CD4-positive, CD25-positive, alpha-beta regulatory T cell (primary cell): ENCODE measurements at regions not wholly inside any gene's neighbourhood (a gene's known extent, or its start where the extent isn't known, plus 50 kb on each side); places are given as distances from the start of the nearest gene placed in this dataset.

Experiments used
- ATAC-seq, 2 donors: fragments of 150-1000 bp; cut with Tn5 transposase; one replicate each; pipeline ENCODE4 v1.10.0; 2021; ENCODE audit warnings: low read depth in 2 of 2, moderate number of reproducible peaks in 2 of 2, moderate library complexity in 1 of 2
- DNase-seq, 3 donors: peaks; one replicate each; pipeline versions ENCODE4 v3.0.0 to v3.0.0-alpha.2; 2012 to 2022; ENCODE audit warnings: mixed read lengths in 1 of 3
- H3K27ac ChIP-seq: one replicate; pipeline ENCODE4 v1.7.0; 2013; ENCODE audit warnings: mild to moderate bottlenecking, low read length; ENCODE audit not compliant: insufficient read depth, poor library complexity, severe bottlenecking
- H3K27me3 ChIP-seq: one replicate; pipeline ENCODE4 v1.7.0; 2013; ENCODE audit warnings: low read length; ENCODE audit not compliant: control insufficient read depth, insufficient read depth
- H3K36me3 ChIP-seq: one replicate; pipeline ENCODE4 v1.7.0; 2013; ENCODE audit warnings: mild to moderate bottlenecking, low read length, moderate library complexity; ENCODE audit not compliant: control insufficient read depth, insufficient read depth
- H3K4me1 ChIP-seq: 2 replicates; pipeline ENCODE4 v1.7.0; 2013; ENCODE audit warnings: mild to moderate bottlenecking, low read length; ENCODE audit not compliant: insufficient read depth, control insufficient read depth, poor library complexity, severe bottlenecking
- H3K4me3 ChIP-seq: one replicate; pipeline ENCODE4 v1.7.0; 2013; ENCODE audit warnings: low read depth, mild to moderate bottlenecking, low read length, moderate library complexity
- H3K9me3 ChIP-seq, 2 experiments: 1 replicate in 1 of 2; 2 replicates in 1 of 2; pipeline ENCODE4 v1.7.0; 2013; ENCODE audit warnings: low read length in 2 of 2, mild to moderate bottlenecking in 1 of 2, moderate library complexity in 1 of 2; ENCODE audit not compliant: control insufficient read depth in 2 of 2
- H3K27ac Mint-ChIP-seq, 3 donors: one replicate each; pipeline ENCODE4 v1.8.0; 2020 to 2022; ENCODE audit warnings: mild to moderate bottlenecking in 3 of 3, mixed read lengths in 3 of 3, moderate library complexity in 2 of 3
- H3K27me3 Mint-ChIP-seq: one replicate; pipeline ENCODE4 v1.8.0; 2022; ENCODE audit warnings: mild to moderate bottlenecking, mixed read lengths
- H3K36me3 Mint-ChIP-seq: one replicate; pipeline ENCODE4 v1.8.0; 2020; ENCODE audit warnings: mixed read lengths
- H3K4me1 Mint-ChIP-seq, 4 donors: one replicate each; pipeline ENCODE4 v1.8.0; 2020 to 2022; ENCODE audit warnings: mixed read lengths in 4 of 4, mild to moderate bottlenecking in 1 of 4
- H3K4me3 Mint-ChIP-seq, 4 donors: one replicate each; pipeline ENCODE4 v1.8.0; 2020 to 2022; ENCODE audit warnings: mild to moderate bottlenecking in 4 of 4, mixed read lengths in 4 of 4, moderate library complexity in 3 of 4
- H3K9me3 Mint-ChIP-seq, 7 donors: one replicate each; pipeline ENCODE4 v1.8.0; 2020 to 2022; ENCODE audit warnings: mixed read lengths in 7 of 7, mild to moderate bottlenecking in 3 of 7, moderate library complexity in 2 of 7

DNA sequence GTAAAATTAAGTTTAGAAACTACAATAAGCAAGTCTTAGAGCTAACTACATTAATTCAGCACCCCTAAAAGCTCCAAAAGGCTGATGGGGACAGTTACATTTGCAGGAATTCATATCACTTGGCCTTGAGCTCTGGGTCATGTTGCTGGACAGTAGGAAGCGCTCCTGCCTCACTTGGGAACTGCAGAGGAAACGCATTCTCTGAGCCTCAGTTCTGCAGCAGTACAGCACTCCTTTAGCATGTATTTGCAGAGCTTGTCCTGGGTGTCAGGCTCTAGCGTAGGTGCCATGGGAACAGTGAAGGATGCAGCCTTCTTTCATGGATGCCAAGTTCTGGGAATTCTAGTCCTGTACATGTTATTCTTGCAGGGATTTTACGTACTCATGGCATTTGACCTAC, 710.4 kb downstream of the IRX1 start:
- no peaks in the 10 kb centered on the region for H3K36me3 ChIP-seq
- no peaks in the 10 kb centered on the region for H3K27me3 ChIP-seq
- no peaks in the 10 kb centered on the region for H3K4me1 Mint-ChIP-seq
- no peak overlapping the region for H3K4me3 Mint-ChIP-seq
- ATAC-seq, result no peak
- no peak overlapping the region for H3K27ac ChIP-seq
- no peaks in the 10 kb centered on the region for H3K4me1 ChIP-seq
- peaks cover 0 to 1% of the 10 kb centered on the region in 2 experiments for H3K9me3 ChIP-seq
- no peaks in the 10 kb centered on the region for H3K27me3 Mint-ChIP-seq
- no peak overlapping the region for H3K4me3 ChIP-seq
- DNase-seq, result no peak
- no peak overlapping the region for H3K27ac Mint-ChIP-seq
- H3K9me3 Mint-ChIP-seq, result peaks cover 0 to 18% (median 8%) of the 10 kb centered on the region in 7 donors
- no peaks in the 10 kb centered on the region for H3K36me3 Mint-ChIP-seq

DNA sequence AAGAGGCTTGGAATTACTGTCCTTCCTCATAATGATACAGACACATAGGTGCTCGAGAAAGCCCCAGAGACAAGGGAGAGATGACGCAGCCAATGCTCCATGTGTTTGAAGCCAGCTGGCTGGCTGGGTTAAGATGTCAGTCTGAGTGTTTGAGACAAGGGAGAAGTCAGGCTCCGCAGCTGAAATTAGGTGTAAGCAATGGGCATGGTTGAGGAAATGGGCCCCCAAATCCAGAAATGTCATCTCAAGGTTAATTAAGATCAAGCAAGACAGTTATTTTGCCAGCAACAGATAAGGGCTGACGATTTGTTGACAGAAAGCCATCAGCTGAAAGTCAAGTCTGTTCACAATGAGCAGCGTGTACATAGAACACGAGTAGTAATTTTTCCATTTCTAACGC, 713.4 kb downstream of the IRX1 start:
- Histone ChIP-seq H3K27me3 (no peaks in the 10 kb centered on the region), H3K4me3 (no peak overlapping the region), H3K4me1 (no peaks in the 10 kb centered on the region), H3K27ac (no peak overlapping the region), H3K36me3 (no peaks in the 10 kb centered on the region), H3K9me3 (peaks cover 8 to 15% of the 10 kb centered on the region in 2 experiments)
- H3K9me3 Mint-ChIP-seq, result peaks cover 2 to 19% (median 10%) of the 10 kb centered on the region in 7 donors
- no peak overlapping the region for H3K4me3 Mint-ChIP-seq
- H3K27ac Mint-ChIP-seq, result no peak overlapping the region
- no peak for ATAC-seq
- no peaks in the 10 kb centered on the region for H3K36me3 Mint-ChIP-seq
- no peaks in the 10 kb centered on the region for H3K4me1 Mint-ChIP-seq
- no peak for DNase-seq
- H3K27me3 Mint-ChIP-seq, result no peaks in the 10 kb centered on the region

DNA sequence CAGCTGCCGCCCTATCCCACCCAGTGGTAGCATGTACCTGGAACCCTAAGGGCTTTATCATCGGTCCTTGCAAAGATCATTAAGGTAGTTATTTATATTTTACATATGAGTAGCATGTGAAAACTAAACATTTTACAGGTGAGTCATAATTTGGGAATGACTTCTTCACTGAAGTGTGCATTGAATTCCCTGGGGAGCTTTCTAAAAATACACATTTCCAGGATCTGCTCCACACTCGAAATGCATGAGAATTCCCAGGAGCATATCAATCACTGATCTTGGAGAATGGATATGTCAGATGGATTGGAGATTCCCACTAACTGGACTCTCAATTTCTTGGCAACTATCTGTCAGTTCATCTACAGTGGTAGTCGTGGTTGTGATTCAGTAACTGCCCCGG, 717.5 kb downstream of the IRX1 start:
- H3K27me3 Mint-ChIP-seq, result no peaks in the 10 kb centered on the region
- no peak for ATAC-seq
- H3K4me1 ChIP-seq, result no peaks in the 10 kb centered on the region
- H3K9me3 Mint-ChIP-seq, result peaks cover 0 to 21% (median 8%) of the 10 kb centered on the region in 7 donors
- H3K36me3 Mint-ChIP-seq, result no peaks in the 10 kb centered on the region
- no peak for DNase-seq
- no peak overlapping the region for H3K27ac Mint-ChIP-seq
- peaks cover 10 to 16% of the 10 kb centered on the region in 2 experiments for H3K9me3 ChIP-seq
- H3K27ac ChIP-seq, result no peak overlapping the region
- H3K4me1 Mint-ChIP-seq, result no peaks in the 10 kb centered on the region
- H3K4me3 ChIP-seq, result no peak overlapping the region
- no peaks in the 10 kb centered on the region for H3K36me3 ChIP-seq
- no peak overlapping the region for H3K4me3 Mint-ChIP-seq
- H3K27me3 ChIP-seq, result no peaks in the 10 kb centered on the region

DNA sequence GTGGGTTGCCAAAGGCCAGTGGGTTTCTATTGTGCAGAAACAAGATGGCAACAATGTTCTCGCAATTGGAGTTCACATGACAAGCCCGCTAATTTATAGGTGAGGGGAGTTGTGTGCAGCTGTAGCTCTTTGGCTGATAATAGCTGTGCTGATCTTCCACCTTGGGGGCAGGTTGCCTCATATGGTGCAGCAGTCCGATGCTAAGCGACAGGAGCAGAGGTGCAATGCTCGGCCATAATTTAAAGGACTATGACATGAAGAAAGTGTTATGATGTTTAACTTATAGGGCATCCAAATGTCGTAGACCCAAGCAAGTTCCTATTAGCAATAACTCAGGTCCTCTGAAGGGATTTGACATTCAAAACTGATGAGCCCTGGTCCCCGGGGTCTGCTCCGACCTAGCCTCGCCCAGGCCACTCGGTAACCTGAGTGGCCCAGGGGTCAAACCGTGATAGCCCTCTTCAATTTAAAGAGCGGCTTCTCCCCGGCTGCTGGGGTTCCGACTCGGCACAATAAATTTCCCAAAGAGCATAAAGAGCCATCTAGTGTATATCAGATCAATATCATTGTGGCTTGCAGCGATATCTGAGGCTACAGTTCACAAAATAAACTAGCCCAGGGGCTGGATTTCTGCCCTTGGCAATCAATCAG, 724.0 kb downstream of the IRX1 start:
- Histone ChIP-seq H3K4me3 (no peak overlapping the region), H3K27me3 (no peaks in the 10 kb centered on the region), H3K4me1 (no peaks in the 10 kb centered on the region), H3K36me3 (no peaks in the 10 kb centered on the region), H3K27ac (no peak overlapping the region), H3K9me3 (peaks cover under 1 to 24% of the 10 kb centered on the region in 2 experiments)
- Mint-ChIP-seq H3K9me3 (peaks cover 0 to 23% (median 9%) of the 10 kb centered on the region in 7 donors), H3K36me3 (no peaks in the 10 kb centered on the region), H3K27ac (no peak overlapping the region), H3K27me3 (no peaks in the 10 kb centered on the region), H3K4me1 (no peaks in the 10 kb centered on the region), H3K4me3 (no peak overlapping the region)
- DNase-seq, result no peak
- ATAC-seq, result no peak

DNA sequence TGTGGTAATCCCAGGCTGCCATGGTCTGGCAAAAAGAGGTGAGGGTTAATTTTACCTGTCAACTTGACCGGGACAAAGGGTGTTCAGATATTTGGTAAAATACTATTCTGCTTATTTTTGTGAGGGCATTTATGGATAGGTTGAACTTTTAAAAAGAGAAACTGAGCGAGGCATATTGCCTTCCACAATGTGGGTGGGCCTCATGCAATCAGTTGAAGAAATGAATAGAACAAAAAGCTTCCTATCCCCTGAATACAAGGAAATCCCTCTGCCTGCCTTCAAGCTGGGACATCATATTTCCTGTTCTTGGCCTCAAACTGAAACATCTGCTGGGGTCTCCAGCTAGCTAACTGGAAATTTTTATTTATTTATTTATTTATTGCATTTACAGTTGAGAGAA, 734.7 kb downstream of the IRX1 start:
- no peaks in the 10 kb centered on the region for H3K36me3 Mint-ChIP-seq
- no peaks in the 10 kb centered on the region for H3K27me3 ChIP-seq
- no peak overlapping the region for H3K4me3 ChIP-seq
- no peaks in the 10 kb centered on the region for H3K4me1 ChIP-seq
- no peak overlapping the region for H3K27ac ChIP-seq
- ATAC-seq (no peak), DNase-seq (no peak)
- H3K36me3 ChIP-seq, result no peaks in the 10 kb centered on the region
- no peaks in the 10 kb centered on the region for H3K4me1 Mint-ChIP-seq
- peaks cover 2 to 3% of the 10 kb centered on the region in 2 experiments for H3K9me3 ChIP-seq
- no peaks in the 10 kb centered on the region for H3K27me3 Mint-ChIP-seq
- H3K9me3 Mint-ChIP-seq, result peaks cover 0 to 20% (median 6%) of the 10 kb centered on the region in 7 donors
- no peak overlapping the region for H3K27ac Mint-ChIP-seq
- no peak overlapping the region for H3K4me3 Mint-ChIP-seq

DNA sequence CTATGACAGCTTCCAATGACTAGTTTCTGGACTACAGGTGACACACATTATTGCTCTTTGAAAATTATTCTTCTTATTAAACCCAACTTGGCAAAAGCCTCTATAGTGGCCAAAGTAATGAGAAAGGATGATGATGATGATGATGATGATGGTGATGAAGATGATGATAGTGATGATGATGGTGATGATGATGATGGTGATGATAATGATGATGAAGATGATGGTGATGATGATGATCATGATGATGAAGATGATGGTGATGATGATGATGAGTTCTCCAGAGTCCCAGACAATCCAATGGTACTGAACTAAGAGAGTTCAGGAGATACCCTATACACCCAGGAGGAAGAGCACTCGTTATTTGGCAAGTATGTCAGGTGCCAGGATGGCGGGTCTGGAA, 739.4 kb downstream of the IRX1 start:
- Mint-ChIP-seq H3K4me3 (no peak overlapping the region), H3K27me3 (no peaks in the 10 kb centered on the region)

DNA sequence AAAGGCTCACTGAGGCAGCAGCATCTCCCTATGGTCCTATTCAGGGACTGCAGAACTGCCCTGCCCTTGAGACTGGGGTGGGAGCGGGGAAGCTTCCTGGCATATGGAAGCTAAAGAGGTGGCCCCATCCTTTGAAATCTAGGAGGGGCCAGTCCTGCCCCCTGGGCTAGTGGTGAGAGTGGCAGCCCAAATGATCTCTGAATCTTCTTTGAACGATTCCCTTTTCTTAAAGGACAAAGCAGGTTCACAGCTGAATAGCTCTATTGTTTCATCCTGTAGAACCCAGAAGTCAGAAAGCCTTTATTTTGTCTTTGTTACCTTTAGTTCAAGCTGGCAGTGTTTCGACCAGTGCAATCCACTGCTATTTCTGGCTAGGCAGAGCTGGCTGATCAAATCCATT, 741.9 kb downstream of the IRX1 start:
- peaks cover 0 to 6% of the 10 kb centered on the region in 2 experiments for H3K9me3 ChIP-seq
- Mint-ChIP-seq H3K27me3 (no peaks in the 10 kb centered on the region), H3K4me1 (no peaks in the 10 kb centered on the region), H3K9me3 (peaks cover 2 to 23% (median 6%) of the 10 kb centered on the region in 7 donors), H3K4me3 (no peak overlapping the region), H3K27ac (no peak overlapping the region), H3K36me3 (no peaks in the 10 kb centered on the region)
- no peak overlapping the region for H3K4me3 ChIP-seq
- no peak for DNase-seq
- ATAC-seq, result no peak
- H3K4me1 ChIP-seq, result no peaks in the 10 kb centered on the region
- no peak overlapping the region for H3K27ac ChIP-seq
- H3K27me3 ChIP-seq, result no peaks in the 10 kb centered on the region
- no peaks in the 10 kb centered on the region for H3K36me3 ChIP-seq

More for the DNA sequence above, 739.4 kb downstream of the IRX1 start:
- DNase-seq, result no peak
- Histone ChIP-seq H3K4me1 (no peaks in the 10 kb centered on the region), H3K27ac (no peak overlapping the region), H3K4me3 (no peak overlapping the region), H3K36me3 (no peaks in the 10 kb centered on the region), H3K9me3 (peaks cover 0 to 6% of the 10 kb centered on the region in 2 experiments), H3K27me3 (no peaks in the 10 kb centered on the region)
- no peak overlapping the region for H3K27ac Mint-ChIP-seq
- no peaks in the 10 kb centered on the region for H3K4me1 Mint-ChIP-seq
- no peak for ATAC-seq
- no peaks in the 10 kb centered on the region for H3K36me3 Mint-ChIP-seq
- peaks cover 2 to 23% (median 6%) of the 10 kb centered on the region in 7 donors for H3K9me3 Mint-ChIP-seq

DNA sequence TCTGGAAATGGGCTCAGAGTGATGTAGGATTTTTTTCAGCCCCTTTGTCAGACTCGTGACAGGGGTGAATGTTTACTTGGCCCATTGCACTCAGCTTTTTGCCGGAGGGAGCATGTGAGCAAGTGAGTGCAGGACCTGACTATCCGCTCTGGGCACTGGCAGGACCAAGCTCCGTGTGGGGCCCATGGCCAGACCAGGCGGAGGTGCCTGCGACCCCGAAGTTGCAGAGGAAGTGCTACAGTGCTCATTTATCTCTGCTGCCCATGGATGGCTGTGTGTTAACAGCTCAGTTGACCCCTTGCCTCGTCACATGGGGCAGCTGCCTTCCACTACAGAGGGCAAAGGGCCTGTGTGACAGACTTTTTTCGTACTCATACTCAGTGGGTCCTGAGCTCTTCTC, 744.3 kb downstream of the IRX1 start:
- Mint-ChIP-seq H3K4me1 (no peaks in the 10 kb centered on the region), H3K9me3 (peaks cover 2 to 21% (median 6%) of the 10 kb centered on the region in 7 donors), H3K27me3 (no peaks in the 10 kb centered on the region), H3K36me3 (no peaks in the 10 kb centered on the region), H3K27ac (no peak overlapping the region), H3K4me3 (no peak overlapping the region)
- Histone ChIP-seq H3K4me3 (no peak overlapping the region), H3K27me3 (no peaks in the 10 kb centered on the region), H3K9me3 (peaks cover 0 to 6% of the 10 kb centered on the region in 2 experiments), H3K36me3 (no peaks in the 10 kb centered on the region), H3K27ac (no peak overlapping the region), H3K4me1 (no peaks in the 10 kb centered on the region)
- DNase-seq, result no peak
- ATAC-seq, result no peak
